DND-41 (cell line): ENCODE measurements at regions not wholly inside any gene's neighbourhood (a gene's known extent, or its start where the extent isn't known, plus 50 kb on each side); places are given as distances from the start of the nearest gene placed in this dataset.

Experiments
- EZH2 ChIP-seq: IDR thresholded peaks from 3 replicates; pipeline ENCODE4 v1.6.1; 2012; ENCODE audit warnings: borderline replicate concordance, low read depth, mild to moderate bottlenecking, moderate library complexity, low read length, inconsistent platforms; ENCODE audit not compliant: severe bottlenecking
- TF ChIP-seq, protein P1 (sequence below): IDR thresholded peaks from 2 replicates; pipeline ENCODE4 v1.5.1; 2012; ENCODE audit warnings: borderline replicate concordance, low read length, moderate library complexity, mild to moderate bottlenecking; ENCODE audit not compliant: poor library complexity, severe bottlenecking; ENCODE audit errors: extremely low read depth

DNA sequence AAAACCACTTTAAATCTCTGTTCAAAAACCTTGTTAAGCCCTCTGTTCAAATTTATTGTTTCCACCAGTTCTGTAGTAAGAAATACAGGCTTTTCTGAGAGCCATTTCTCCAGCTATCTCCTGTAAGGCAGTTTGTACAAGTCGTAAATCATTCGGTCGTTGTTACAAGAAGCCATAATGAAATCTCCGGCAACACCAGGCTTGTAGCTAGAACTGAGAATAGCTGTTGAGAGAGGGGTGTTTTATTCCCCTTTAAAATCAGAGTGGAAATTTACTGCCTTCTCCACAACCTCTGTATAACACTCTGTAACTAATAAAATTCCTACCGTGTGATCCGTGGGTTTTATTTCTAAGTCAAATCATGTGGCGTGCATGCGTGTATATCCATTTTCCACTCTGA is 335.8 kb upstream of the KAZN start:
- TF ChIP-seq, protein P1, sequence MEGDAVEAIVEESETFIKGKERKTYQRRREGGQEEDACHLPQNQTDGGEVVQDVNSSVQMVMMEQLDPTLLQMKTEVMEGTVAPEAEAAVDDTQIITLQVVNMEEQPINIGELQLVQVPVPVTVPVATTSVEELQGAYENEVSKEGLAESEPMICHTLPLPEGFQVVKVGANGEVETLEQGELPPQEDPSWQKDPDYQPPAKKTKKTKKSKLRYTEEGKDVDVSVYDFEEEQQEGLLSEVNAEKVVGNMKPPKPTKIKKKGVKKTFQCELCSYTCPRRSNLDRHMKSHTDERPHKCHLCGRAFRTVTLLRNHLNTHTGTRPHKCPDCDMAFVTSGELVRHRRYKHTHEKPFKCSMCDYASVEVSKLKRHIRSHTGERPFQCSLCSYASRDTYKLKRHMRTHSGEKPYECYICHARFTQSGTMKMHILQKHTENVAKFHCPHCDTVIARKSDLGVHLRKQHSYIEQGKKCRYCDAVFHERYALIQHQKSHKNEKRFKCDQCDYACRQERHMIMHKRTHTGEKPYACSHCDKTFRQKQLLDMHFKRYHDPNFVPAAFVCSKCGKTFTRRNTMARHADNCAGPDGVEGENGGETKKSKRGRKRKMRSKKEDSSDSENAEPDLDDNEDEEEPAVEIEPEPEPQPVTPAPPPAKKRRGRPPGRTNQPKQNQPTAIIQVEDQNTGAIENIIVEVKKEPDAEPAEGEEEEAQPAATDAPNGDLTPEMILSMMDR, result no peak
- no peak for TF ChIP-seq EZH2
